BJ (cell line): ENCODE measurements at regions not wholly inside any gene's neighbourhood (a gene's known extent, or its start where the extent isn't known, plus 50 kb on each side); places are given as distances from the start of the nearest gene placed in this dataset.

Source experiments
- CTCF ChIA-PET: fragments of 350-600 bp; formaldehyde crosslinking; extraction: SDS; loops from one replicate; lab custom pipeline; 2021; ENCODE audit warnings: antibody characterized with exemption, inconsistent platforms; lab: Yijun Ruan, JAX
- POLR2A ChIA-PET: fragments of 300-600 bp; sonication (Branson Sonifier 250); formaldehyde crosslinking; extraction: SDS; loops from one replicate; lab custom pipeline; 2021; ENCODE audit warnings: antibody characterized with exemption; lab: Charles Lee
- DNase-seq: peaks from one replicate; pipeline ENCODE4 v3.0.0-alpha.2; 2011; ENCODE audit warnings: low read depth
- H3K27me3 ChIP-seq: 2 replicates; pipeline ENCODE4 v1.6.0; 2011; ENCODE audit warnings: low read length; ENCODE audit not compliant: control insufficient read depth, insufficient read depth
- H3K36me3 ChIP-seq: 2 replicates; pipeline ENCODE4 v1.5.1; 2011; ENCODE audit warnings: low read length; ENCODE audit not compliant: control insufficient read depth, insufficient read depth
- H3K4me3 ChIP-seq: 2 replicates; pipeline ENCODE4 v1.5.1; 2011; ENCODE audit warnings: low read depth, mild to moderate bottlenecking, control low read depth, low read length
- CTCF ChIP-seq: IDR thresholded peaks from 2 replicates; pipeline ENCODE4 v1.5.1; 2011; ENCODE audit warnings: low read depth, mild to moderate bottlenecking, control low read depth, inconsistent platforms, low read length, moderate library complexity; ENCODE audit not compliant: insufficient read depth

DNA sequence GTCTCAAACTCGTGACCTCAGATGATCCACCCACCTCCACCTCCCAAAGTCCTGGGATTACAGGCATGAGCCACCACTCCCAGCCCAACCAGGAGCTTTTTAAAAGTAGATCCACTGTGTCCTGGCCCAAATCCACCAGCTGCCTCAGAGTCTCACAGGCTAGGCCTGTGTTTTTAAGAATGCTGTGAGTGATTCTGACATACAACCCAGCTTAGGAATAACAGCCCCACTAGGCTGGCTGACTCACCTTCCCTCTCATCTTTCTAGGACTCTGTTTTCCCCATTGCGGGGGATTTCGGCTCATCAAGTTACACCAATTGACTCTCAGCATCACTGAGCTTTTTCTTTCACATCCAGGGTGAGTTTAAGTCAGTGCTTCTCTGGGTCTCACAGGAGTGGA, 207.6 kb downstream of the SKIDA1 start:
- Histone ChIP-seq H3K27me3 (no peaks in the 10 kb centered on the region), H3K36me3 (no peaks in the 10 kb centered on the region), H3K4me3 (no peak overlapping the region)
- no peak for TF ChIP-seq CTCF
- CTCF ChIA-PET = interaction anchor here (0.6 to 0.9 kb wide), 3 partner anchors 9 to 626 kb away, joined by 3 to 5 read pairs (median 5); no protein-coding TSS in a partner anchor
- POLR2A ChIA-PET = no interaction called here
- no peak for DNase-seq

DNA sequence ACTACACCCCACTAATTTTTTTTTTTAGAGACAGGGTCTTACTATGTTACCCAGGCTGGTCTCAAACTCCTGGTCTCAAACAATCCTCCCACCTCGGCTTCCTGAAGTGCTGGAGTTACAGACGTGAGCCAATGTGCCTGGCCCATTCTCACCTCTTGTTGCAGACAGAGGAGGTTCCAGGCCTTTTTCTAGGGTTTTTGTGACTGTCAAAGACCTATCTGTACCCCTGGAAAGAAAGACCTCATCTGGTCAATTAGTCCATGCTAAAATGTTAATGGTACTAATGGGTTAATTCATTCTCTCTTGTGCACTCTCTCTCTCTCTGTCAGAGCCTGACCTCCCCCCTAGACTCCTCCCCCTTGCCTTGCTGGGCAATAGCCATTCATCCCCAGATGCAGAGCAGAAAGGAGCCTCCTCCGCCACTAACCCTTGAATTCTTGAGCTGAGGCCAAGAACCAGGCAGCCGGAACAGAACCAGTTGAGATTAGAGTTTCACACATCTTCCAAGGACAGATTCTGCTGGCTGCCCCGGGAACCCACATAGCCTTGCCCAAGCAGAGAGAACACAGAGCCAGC, 209.7 kb downstream of the SKIDA1 start:
- ChIA-PET POLR2A (no interaction called here), CTCF (interaction anchor here (0.6 to 2.0 kb wide), 3 partner anchors 17 to 63 kb away, joined by 3 to 4 read pairs (median 3); no protein-coding TSS in a partner anchor)
- Histone ChIP-seq H3K36me3 (no peaks in the 10 kb centered on the region), H3K4me3 (no peak overlapping the region), H3K27me3 (no peaks in the 10 kb centered on the region)
- TF ChIP-seq CTCF = no peak
- DNase-seq = peak; percentile 70

DNA sequence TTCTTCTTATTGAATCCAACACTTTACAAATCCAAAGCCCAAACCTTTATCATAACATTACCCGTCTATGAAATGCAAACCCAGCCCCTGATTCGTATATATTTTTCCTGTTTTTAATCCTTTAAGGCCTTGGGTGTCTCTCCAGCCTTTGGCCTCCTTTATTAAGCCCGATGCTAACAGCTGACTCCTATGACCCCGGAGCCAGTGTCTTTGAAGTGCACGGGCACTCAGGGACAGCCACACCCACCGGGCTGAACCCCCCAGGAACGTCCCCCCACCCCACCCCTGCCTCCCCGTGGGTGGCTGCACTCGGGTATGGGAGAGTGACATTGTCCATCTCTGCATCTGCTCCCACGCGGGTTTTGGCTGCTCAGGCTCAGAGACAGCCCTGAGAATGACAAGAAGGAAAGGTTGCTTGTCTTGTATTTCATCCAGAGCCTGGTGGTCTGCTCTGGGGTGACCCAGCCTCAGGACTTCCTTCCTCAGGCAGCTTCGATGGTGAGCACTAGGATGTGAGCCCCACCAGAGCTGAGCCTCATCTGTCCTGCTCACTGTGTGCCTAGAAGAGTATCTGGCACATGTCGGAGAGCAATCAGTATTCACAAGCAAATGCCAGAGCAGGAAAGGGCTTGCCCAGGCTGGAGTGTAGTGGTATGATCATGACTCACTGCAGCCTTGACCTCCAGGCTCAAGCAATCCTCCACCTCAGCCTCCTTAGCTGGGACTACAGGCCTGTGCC, 210.4 kb downstream of the SKIDA1 start:
- POLR2A ChIA-PET = no interaction called here
- H3K36me3 ChIP-seq = no peaks in the 10 kb centered on the region
- no peaks in the 10 kb centered on the region for H3K27me3 ChIP-seq
- no peak overlapping the region for H3K4me3 ChIP-seq
- TF ChIP-seq CTCF = no peak
- CTCF ChIA-PET = interaction anchor here (0.6 to 2.0 kb wide), 4 partner anchors 8 to 64 kb away, joined by 3 to 4 read pairs (median 4); no protein-coding TSS in a partner anchor
- DNase-seq = no peak

DNA sequence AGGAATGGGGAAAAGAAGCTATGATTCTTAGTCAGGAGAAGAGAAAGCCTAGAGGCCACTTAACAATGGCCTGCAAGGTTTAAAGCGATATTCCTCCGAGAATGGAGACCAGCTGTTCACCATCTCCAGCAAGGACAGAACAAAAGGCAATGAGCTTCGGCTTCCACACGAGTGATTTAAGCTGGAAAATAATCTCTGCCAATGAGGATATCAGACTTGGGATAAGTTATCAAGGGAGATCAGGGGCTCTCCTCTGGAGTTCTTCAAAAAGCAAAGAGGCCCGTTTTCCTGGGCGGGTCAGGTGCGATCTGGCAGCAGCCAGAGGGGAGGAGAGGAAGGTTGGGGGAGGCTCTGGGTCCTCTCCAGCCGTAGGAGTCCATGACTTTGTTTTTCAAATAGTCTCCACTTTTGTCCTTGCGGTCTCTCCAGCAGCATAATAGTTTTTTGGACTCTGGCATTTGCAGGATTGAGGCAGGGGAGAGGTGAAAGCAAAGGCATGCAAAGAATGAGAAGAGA, 211.3 kb downstream of the SKIDA1 start:
- DNase-seq = no peak
- ChIA-PET CTCF (interaction anchor here (1.2 to 2.0 kb wide), 2 partner anchors 9 to 19 kb away, joined by 4 read pairs; no protein-coding TSS in a partner anchor), POLR2A (no interaction called here)
- no peak overlapping the region for H3K4me3 ChIP-seq
- H3K36me3 ChIP-seq = no peaks in the 10 kb centered on the region
- no peaks in the 10 kb centered on the region for H3K27me3 ChIP-seq
- no peak for TF ChIP-seq CTCF

DNA sequence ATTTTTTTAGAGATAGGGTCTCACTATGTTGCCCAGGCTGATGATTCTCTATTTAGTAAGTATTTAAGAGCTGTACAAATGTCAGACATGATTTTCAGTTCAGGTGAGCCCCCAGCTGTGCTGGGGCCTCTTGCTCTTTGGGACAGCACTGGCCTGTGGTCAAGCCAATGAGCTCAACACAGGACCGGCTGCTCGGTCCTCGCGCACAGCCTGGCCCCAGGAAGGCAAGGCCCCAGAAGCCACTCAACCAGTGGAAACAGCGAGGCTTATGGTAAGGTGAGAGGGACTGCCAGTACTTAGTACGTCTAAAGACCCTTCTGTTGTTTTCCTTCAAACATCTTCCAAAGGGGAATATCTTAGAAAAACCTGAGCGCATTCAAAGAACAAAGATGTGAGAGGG, 211.8 kb downstream of the SKIDA1 start:
- POLR2A ChIA-PET = no interaction called here

More for the DNA sequence above, 211.8 kb downstream of the SKIDA1 start:
- Histone ChIP-seq H3K36me3 (no peaks in the 10 kb centered on the region), H3K4me3 (no peak overlapping the region), H3K27me3 (no peaks in the 10 kb centered on the region)
- no peak for DNase-seq
- CTCF ChIA-PET = interaction anchor here (1.2 to 2.0 kb wide), 2 partner anchors 10 to 19 kb away, joined by 4 read pairs; no protein-coding TSS in a partner anchor
- TF ChIP-seq CTCF = no peak
